Right atrium auricular region (tissue), 2 donors: ENCODE measurements at regions not wholly inside any gene's neighbourhood (a gene's known extent, or its start where the extent isn't known, plus 50 kb on each side); places are given as distances from the start of the nearest gene placed in this dataset.

ENCODE experiments used
- DNase-seq: peaks from one replicate; pipeline ENCODE4 v3.0.0-alpha.2; 2019; ENCODE audit warnings: low spot score
- H3K27ac ChIP-seq, 2 donors: fragments of 200-600 bp; sonication (generic); 1 replicate in 1 of 2; 2 replicates in 1 of 2; pipeline ENCODE4 v1.5.1; 2016 to 2019
- H3K27me3 ChIP-seq, 2 donors: fragments of 200-600 bp; sonication (generic); one replicate each; pipeline versions ENCODE4 v1.5.1 to v1.6.0; 2017 to 2019
- H3K36me3 ChIP-seq: fragments of 200-600 bp; sonication (generic); one replicate; pipeline ENCODE4 v1.5.1; 2016
- H3K4me1 ChIP-seq, 2 donors: fragments of 200-600 bp; sonication (generic); one replicate each; pipeline versions ENCODE4 v1.5.1 to v1.6.0; 2017 to 2019
- H3K4me3 ChIP-seq, 2 donors: fragments of 200-600 bp; sonication (generic); 1 replicate in 1 of 2; 2 replicates in 1 of 2; pipeline ENCODE4 v1.5.1; 2017 to 2019; ENCODE audit warnings: mild to moderate bottlenecking in 1 of 2, moderate library complexity in 1 of 2
- H3K9me3 ChIP-seq, 2 donors: fragments of 200-600 bp; sonication (generic); one replicate each; pipeline ENCODE4 v1.5.1; 2019
- CTCF ChIP-seq, 2 donors: fragments of 200-600 bp; sonication (generic); IDR thresholded peaks; one replicate each; pipeline ENCODE4 v1.5.1; 2019; ENCODE audit warnings: antibody characterized with exemption in 2 of 2

- no peak overlapping the region for H3K4me3 ChIP-seq
- H3K9me3 ChIP-seq: no peaks in the 10 kb centered on the region
- TF ChIP-seq CTCF (IDR thresholded peaks at IDR 0.05): no peak
- H3K4me1 ChIP-seq: no peaks in the 10 kb centered on the region
- H3K27me3 ChIP-seq: no peaks in the 10 kb centered on the region
- H3K27ac ChIP-seq: no peak overlapping the region
- DNase-seq: no peak
- no peaks in the 10 kb centered on the region for H3K36me3 ChIP-seq
Observed at GRCh38 chr4:182174979-182175378, 68.2 kb upstream of the TENM3 start.

GRCh38 chr4:182175788-182176519, 67.2 kb upstream of the TENM3 start:
- no peak overlapping the region for H3K4me3 ChIP-seq
- no peak for TF ChIP-seq CTCF (IDR thresholded peaks at IDR 0.05)
- H3K27me3 ChIP-seq: no peaks in the 10 kb centered on the region
- H3K9me3 ChIP-seq: no peaks in the 10 kb centered on the region
- H3K36me3 ChIP-seq: no peaks in the 10 kb centered on the region
- H3K27ac ChIP-seq: no peak overlapping the region
- H3K4me1 ChIP-seq: no peaks in the 10 kb centered on the region
- no peak for DNase-seq

- TF ChIP-seq CTCF (IDR thresholded peaks at IDR 0.05): no peak
Observed at GRCh38 chr4:182177166-182177565, 66.0 kb upstream of the TENM3 start.

GRCh38 chr4:182179105-182179504, 64.1 kb upstream of the TENM3 start:
- Histone ChIP-seq H3K4me3 (no peak overlapping the region), H3K27ac (no peak overlapping the region), H3K9me3 (no peaks in the 10 kb centered on the region), H3K4me1 (no peaks in the 10 kb centered on the region), H3K36me3 (no peaks in the 10 kb centered on the region), H3K27me3 (no peaks in the 10 kb centered on the region)
- no peak for TF ChIP-seq CTCF (IDR thresholded peaks at IDR 0.05)
- no peak for DNase-seq

More at GRCh38 chr4:182177166-182177565, 66.0 kb upstream of the TENM3 start:
- Histone ChIP-seq H3K27me3 (no peaks in the 10 kb centered on the region), H3K4me3 (no peak overlapping the region), H3K36me3 (no peaks in the 10 kb centered on the region), H3K9me3 (no peaks in the 10 kb centered on the region), H3K27ac (no peak overlapping the region), H3K4me1 (no peaks in the 10 kb centered on the region)
- DNase-seq: no peak

- Histone ChIP-seq H3K36me3 (no peaks in the 10 kb centered on the region), H3K4me3 (no peak overlapping the region), H3K27me3 (no peaks in the 10 kb centered on the region), H3K27ac (no peak overlapping the region), H3K9me3 (no peaks in the 10 kb centered on the region), H3K4me1 (no peaks in the 10 kb centered on the region)
- TF ChIP-seq CTCF (IDR thresholded peaks at IDR 0.05): no peak
- DNase-seq: no peak
Observed at GRCh38 chr4:182179751-182180150, 63.5 kb upstream of the TENM3 start.

GRCh38 chr4:182185491-182185890, 57.7 kb upstream of the TENM3 start:
- Histone ChIP-seq H3K9me3 (no peaks in the 10 kb centered on the region), H3K27me3 (no peaks in the 10 kb centered on the region), H3K36me3 (no peaks in the 10 kb centered on the region), H3K4me3 (no peak overlapping the region), H3K27ac (no peak overlapping the region), H3K4me1 (no peaks in the 10 kb centered on the region)
- no peak for TF ChIP-seq CTCF (IDR thresholded peaks at IDR 0.05)
- DNase-seq: no peak
